Suprapubic skin (tissue), 4 donors: ENCODE measurements at regions not wholly inside any gene's neighbourhood (a gene's known extent, or its start where the extent isn't known, plus 50 kb on each side); places are given as distances from the start of the nearest gene placed in this dataset.

Experiments used
- DNase-seq, 2 donors: peaks; one replicate each; pipeline ENCODE4 v3.0.0-alpha.2; 2019; ENCODE audit warnings: low spot score in 2 of 2
- H3K27ac ChIP-seq: fragments of 200-600 bp; sonication (generic); one replicate; pipeline ENCODE4 v1.5.1; 2019
- H3K27me3 ChIP-seq: fragments of 200-600 bp; sonication (generic); one replicate; pipeline ENCODE4 v1.5.1; 2019
- H3K36me3 ChIP-seq: fragments of 200-600 bp; sonication (generic); one replicate; pipeline ENCODE4 v1.5.1; 2019
- H3K4me1 ChIP-seq: fragments of 200-600 bp; sonication (generic); one replicate; pipeline ENCODE4 v1.5.1; 2019
- H3K4me3 ChIP-seq: fragments of 200-600 bp; sonication (generic); one replicate; pipeline ENCODE4 v1.5.1; 2019; ENCODE audit warnings: mild to moderate bottlenecking
- H3K9me3 ChIP-seq: fragments of 200-600 bp; sonication (generic); one replicate; pipeline ENCODE4 v1.5.1; 2019
- EP300 ChIP-seq: sonication (generic); formaldehyde crosslinking; IDR thresholded peaks from one replicate; pipeline ENCODE4 v1.6.1; 2017; ENCODE audit warnings: antibody characterized with exemption
- POLR2A ChIP-seq, 2 donors: fragments of 450-650 bp; IDR thresholded peaks; one replicate each; pipeline ENCODE4 v1.6.1; 2017; ENCODE audit warnings: antibody characterized with exemption in 2 of 2, mild to moderate bottlenecking in 2 of 2, moderate library complexity in 2 of 2
- POLR2AphosphoS5 ChIP-seq, 3 donors: sonication (generic); formaldehyde crosslinking; IDR thresholded peaks; one replicate each; pipeline ENCODE4 v1.6.1; 2017; ENCODE audit warnings: antibody characterized with exemption in 3 of 3
- WGBS: methylation state at CpG from one replicate; pipeline ENCODE4 v1.1.5; 2018; 5-methylcytosine and 5-hydroxymethylcytosine counted together
- TF ChIP-seq, protein P1 (sequence below), 2 donors: fragments of 200-600 bp in 1 of 2; fragments of 450-650 bp in 1 of 2; sonication (generic) in 1 of 2; IDR thresholded peaks; one replicate each; pipeline ENCODE4 v1.5.1; 2016 to 2019; ENCODE audit warnings: antibody characterized with exemption in 2 of 2, mild to moderate bottlenecking in 1 of 2, moderate library complexity in 1 of 2

DNA sequence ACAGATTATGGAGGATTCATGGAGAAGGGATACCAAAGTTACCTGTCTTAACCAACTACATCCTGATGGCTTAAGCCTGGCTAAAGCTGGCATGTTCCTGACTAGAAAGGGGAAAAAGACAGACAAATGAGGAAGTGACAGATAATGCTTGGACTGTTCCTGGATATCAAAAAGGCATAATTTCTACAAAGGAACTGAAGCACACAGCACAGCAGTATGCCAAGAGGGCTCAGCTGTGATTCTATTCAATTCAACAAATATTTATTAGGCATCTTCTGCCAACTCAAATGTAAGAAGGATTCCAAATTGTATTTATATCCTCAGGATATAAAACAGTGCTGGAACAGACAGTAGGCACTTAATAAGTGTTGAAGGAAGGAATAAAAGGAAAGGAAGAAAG is 59.5 kb downstream of the KLF12 start:
- no peak overlapping the region for H3K4me3 ChIP-seq
- H3K36me3 ChIP-seq, result no peaks in the 10 kb centered on the region
- H3K4me1 ChIP-seq, result peaks cover 10% of the 10 kb centered on the region
- TF ChIP-seq POLR2AphosphoS5 (IDR thresholded peaks at IDR 0.05), result no peak
- TF ChIP-seq EP300, result no peak
- TF ChIP-seq POLR2A (IDR thresholded peaks at IDR 0.05), result no peak
- TF ChIP-seq, protein P1, sequence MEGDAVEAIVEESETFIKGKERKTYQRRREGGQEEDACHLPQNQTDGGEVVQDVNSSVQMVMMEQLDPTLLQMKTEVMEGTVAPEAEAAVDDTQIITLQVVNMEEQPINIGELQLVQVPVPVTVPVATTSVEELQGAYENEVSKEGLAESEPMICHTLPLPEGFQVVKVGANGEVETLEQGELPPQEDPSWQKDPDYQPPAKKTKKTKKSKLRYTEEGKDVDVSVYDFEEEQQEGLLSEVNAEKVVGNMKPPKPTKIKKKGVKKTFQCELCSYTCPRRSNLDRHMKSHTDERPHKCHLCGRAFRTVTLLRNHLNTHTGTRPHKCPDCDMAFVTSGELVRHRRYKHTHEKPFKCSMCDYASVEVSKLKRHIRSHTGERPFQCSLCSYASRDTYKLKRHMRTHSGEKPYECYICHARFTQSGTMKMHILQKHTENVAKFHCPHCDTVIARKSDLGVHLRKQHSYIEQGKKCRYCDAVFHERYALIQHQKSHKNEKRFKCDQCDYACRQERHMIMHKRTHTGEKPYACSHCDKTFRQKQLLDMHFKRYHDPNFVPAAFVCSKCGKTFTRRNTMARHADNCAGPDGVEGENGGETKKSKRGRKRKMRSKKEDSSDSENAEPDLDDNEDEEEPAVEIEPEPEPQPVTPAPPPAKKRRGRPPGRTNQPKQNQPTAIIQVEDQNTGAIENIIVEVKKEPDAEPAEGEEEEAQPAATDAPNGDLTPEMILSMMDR (IDR thresholded peaks at IDR 0.05), result no peak
- DNase-seq, result no peak
- no peaks in the 10 kb centered on the region for H3K9me3 ChIP-seq
- H3K27me3 ChIP-seq, result no peaks in the 10 kb centered on the region
- no peak overlapping the region for H3K27ac ChIP-seq

DNA sequence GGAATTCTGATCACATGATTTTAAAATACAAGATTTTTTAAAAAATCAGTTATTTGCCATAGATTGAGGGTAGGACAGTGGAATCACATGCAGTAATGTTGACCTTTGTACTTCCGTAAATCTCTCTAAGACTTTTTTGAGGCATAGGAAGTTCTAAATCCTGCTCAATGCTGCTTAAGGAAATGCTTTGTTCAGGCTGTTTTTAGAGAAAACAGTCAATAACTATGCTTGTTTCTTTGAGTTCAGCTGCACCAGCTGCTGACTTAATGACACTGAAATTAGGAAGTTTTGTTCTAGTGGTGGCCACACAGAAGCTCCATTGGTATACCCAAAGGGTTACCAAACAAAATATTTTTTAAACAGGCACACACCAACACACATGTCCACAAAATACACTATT is 60.9 kb downstream of the KLF12 start:
- no peaks in the 10 kb centered on the region for H3K36me3 ChIP-seq
- TF ChIP-seq EP300 (no peak), POLR2AphosphoS5 (IDR thresholded peaks at IDR 0.05) (no peak), POLR2A (IDR thresholded peaks at IDR 0.05) (no peak)
- TF ChIP-seq, protein P1 (IDR thresholded peaks at IDR 0.05), result no peak
- H3K4me1 ChIP-seq, result peaks cover 10% of the 10 kb centered on the region
- no peaks in the 10 kb centered on the region for H3K27me3 ChIP-seq
- 91% methylated on average over 1 of the region's 1 CpG for WGBS
- H3K4me3 ChIP-seq, result no peak overlapping the region
- H3K9me3 ChIP-seq, result no peaks in the 10 kb centered on the region
- no peak overlapping the region for H3K27ac ChIP-seq
- no peak for DNase-seq

GRCh38 chr13:74070513-74070912 is 63.7 kb downstream of the KLF12 start:
- Histone ChIP-seq H3K36me3 (no peaks in the 10 kb centered on the region), H3K9me3 (no peaks in the 10 kb centered on the region), H3K27ac (no peak overlapping the region), H3K4me3 (no peak overlapping the region), H3K4me1 (peaks cover 12% of the 10 kb centered on the region), H3K27me3 (no peaks in the 10 kb centered on the region)
- TF ChIP-seq, protein P1 (IDR thresholded peaks at IDR 0.05), result no peak
- TF ChIP-seq EP300 (no peak), POLR2A (IDR thresholded peaks at IDR 0.05) (no peak)
- 96% methylated on average over 1 of the region's 1 CpG for WGBS
- no peak for DNase-seq

DNA sequence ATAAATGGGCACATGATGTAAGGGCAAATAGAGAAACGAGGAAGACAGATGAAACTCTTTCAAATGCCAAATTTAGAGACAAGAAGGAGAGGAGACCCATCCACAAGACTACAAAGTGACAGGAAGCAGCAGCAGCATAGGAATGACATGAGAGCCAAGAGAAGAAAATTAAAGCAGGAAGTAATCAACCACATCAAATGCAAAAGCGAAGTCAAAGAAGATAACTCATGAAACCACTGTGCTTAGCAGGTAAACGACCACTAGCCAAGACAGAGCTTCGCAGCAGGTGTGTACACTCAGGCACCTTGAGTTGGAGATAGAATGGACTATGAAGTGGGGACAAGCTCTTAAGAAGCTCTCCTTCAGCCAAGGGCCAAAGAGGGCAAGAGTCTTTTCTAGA is 64.1 kb downstream of the KLF12 start:
- no peak overlapping the region for H3K4me3 ChIP-seq
- DNase-seq, result no peak
- no peak overlapping the region for H3K27ac ChIP-seq
- H3K36me3 ChIP-seq, result no peaks in the 10 kb centered on the region
- TF ChIP-seq EP300 (no peak), POLR2A (IDR thresholded peaks at IDR 0.05) (no peak), POLR2AphosphoS5 (IDR thresholded peaks at IDR 0.05) (no peak)
- TF ChIP-seq, protein P1 (IDR thresholded peaks at IDR 0.05), result no peak
- WGBS, result 65% methylated on average over 4 of the region's 4 CpGs
- H3K9me3 ChIP-seq, result no peaks in the 10 kb centered on the region
- H3K27me3 ChIP-seq, result no peaks in the 10 kb centered on the region
- H3K4me1 ChIP-seq, result peaks cover 10% of the 10 kb centered on the region

DNA sequence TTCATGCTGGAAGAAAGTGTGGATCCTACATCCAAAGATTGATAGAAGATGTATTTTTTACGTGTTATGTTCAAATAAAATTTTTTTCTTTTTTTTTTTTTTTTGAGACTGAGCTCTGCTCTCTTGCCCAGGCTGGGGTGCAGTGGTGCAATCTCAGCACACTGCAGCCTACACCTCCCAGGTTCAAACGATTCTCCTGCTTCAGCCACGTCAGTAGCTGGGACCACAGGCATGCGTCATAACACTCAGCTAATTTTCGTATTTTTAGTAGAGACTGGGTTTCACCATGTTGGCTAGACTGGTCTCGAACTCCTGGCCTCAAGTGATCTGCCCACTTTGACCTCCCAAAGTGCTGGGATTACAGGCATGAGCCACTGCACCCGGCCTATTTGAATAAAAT is 65.7 kb downstream of the KLF12 start:
- WGBS, result 94% methylated on average over 7 of the region's 7 CpGs
- no peak for DNase-seq

More for the DNA sequence above, 65.7 kb downstream of the KLF12 start:
- TF ChIP-seq, protein P1 (IDR thresholded peaks at IDR 0.05), result no peak
- TF ChIP-seq POLR2A (IDR thresholded peaks at IDR 0.05), result no peak
- TF ChIP-seq POLR2AphosphoS5 (IDR thresholded peaks at IDR 0.05), result no peak
- TF ChIP-seq EP300, result no peak
- Histone ChIP-seq H3K27me3 (no peaks in the 10 kb centered on the region), H3K9me3 (no peaks in the 10 kb centered on the region), H3K4me1 (peaks cover 2% of the 10 kb centered on the region), H3K4me3 (no peak overlapping the region), H3K27ac (no peak overlapping the region), H3K36me3 (no peaks in the 10 kb centered on the region)
